T-helper 2 cell treated with Interferon-gamma antibody and Interleukin-4, amounts not matched to agents 100 ng/mL and 5 ng/mL, for 36 hours (primary cell): ENCODE measurements at regions not wholly inside any gene's neighbourhood (a gene's known extent, or its start where the extent isn't known, plus 50 kb on each side); places are given as distances from the start of the nearest gene placed in this dataset.
"Not testable (repeated sequence)": the region's sequence is repeated elsewhere in the genome, so short reads cannot be mapped to it uniquely, and the experiment has no call there.

Experiments
- intact Hi-C: fragments of 100-400 bp; cut with micrococcal nuclease; formaldehyde crosslinking; loops from one replicate; pipeline ENCODE4 v1.15.1; 2023

DNA sequence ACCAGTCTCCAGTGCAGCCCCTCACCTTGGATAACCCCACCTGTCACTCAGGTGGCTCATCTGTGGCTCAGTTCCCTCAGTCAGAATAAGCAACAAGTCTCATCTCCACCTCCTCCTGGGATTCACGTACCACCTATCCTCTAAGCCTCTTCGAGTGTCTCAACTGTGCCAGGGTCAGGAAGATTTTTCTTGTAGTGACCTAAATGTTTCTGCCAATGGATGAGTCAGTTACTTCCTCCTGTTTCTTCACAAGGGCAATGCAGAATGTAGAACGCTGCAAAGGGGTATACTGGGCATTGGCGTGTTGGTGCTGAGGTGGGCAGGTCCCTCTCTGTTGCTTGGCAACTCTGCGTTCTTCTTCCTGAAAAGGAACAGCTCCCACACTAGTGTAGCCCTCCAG lies 213.3 kb upstream of the CXCR4 start:
- intact Hi-C loops, result no loop called here

DNA sequence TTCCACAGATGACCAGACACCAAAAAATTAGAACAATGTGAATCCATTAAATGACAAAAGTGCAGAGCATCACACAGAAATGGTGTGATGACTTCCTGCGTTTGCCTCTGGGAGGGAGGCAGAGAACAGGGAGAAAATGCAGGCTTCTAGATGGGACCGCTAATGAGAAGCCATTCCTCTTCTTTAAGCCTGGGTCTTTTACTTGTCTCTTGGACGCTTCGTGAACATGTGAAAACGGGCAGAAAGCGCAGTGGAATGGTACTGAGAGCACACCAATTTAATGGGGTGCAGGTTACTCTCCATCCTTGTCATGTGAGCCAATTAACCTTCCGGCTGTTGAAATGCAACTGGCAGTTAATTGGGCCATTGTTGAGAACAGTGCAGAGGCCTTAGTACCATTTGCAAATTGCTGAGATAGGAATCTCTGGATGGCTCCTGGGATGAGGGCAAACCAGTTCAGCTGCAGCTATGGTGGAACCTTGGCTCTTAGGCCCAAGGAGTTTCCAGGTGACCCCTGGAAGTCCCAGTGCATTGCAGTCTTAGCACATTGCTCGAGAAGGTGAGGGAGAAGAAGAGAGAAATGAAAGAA lies 210.4 kb upstream of the CXCR4 start:
- intact Hi-C loops, result loop anchor here (5.0 kb wide), 2 partner anchors 276 to 411 kb away; no protein-coding TSS in a partner anchor

DNA sequence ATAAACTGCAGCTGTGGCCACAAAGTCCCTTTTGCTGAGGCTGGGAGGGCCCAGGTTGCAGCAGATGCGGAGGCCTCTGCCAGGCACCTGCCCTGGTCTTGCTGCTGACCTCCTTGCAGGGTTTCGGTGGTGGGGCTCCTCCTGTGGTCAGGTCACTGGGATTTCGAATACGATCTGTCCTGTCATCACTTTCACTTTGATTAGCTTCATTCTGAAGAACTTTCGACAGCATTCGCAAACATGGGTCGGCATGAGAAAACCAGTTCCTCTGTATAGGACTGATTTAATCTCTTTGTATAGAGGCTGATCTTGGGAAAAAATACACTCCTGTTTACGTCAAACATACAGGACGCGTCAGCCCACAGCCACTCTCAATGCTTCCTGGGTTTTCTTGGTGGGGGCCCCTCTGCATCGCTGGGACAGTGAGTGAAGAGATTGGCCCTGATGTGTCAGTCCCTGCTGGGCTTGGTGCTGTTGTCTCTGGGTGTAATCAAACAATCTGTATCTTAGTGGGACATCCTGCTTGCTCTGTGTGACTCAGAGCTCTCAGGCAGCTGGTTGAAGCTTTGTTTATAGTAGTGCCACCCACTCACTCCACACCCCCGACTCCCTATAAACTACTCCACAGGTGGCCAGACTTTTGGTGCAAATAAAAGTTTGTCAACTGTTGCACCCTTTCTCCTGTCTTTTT lies 209.4 kb upstream of the CXCR4 start:
- intact Hi-C loops, result loop anchor here (1.0 to 5.0 kb wide), 10 partner anchors 35 to 410 kb away; partner anchors contain the start of genes CXCR4 and DARS1

DNA sequence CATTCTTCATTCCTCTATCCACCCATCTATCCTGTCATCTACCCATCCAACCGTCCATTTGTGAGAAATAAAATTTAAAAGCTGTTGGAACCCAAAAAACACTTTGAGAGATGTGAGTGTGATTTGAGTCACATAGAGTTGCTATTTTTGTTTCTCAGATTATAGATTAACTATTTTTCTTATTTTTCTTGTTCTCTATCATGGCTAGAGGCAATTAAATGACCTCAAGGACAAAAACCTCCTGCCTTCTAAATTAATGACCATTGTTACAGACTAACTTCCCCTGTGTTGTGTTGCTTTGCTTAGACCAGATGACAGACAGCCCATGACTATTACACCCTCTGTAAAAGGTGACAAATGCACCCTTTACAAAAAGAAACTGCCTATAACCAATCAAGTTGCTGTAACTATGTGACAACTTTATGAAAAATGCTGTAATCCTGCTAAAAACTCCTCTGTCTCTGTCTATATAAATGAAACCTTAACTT lies 207.9 kb upstream of the CXCR4 start:
- intact Hi-C loops, result loop anchor here (2.0 to 5.0 kb wide), 3 partner anchors 87 to 409 kb away; no protein-coding TSS in a partner anchor

DNA sequence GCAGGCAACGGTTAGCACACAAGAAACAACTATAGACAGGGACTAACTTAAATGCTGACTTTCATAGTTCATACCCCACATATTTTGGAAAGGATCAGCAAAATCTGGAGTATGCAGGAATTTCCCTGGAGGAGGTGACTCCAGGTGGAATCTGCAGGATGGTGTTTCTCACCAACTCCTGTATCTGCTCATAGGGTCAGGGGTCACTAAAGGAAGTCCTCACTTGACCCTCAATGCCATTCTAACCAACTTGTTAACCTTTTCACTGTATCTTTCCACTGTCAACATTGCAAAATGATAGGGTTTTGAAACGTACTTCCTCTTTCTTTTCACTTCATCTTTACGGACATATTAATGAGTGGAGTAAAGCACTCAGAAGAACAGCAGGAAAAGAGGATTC lies 207.0 kb upstream of the CXCR4 start:
- intact Hi-C loops, result loop anchor here (5.0 kb wide), 2 partner anchors 273 to 408 kb away; no protein-coding TSS in a partner anchor

DNA sequence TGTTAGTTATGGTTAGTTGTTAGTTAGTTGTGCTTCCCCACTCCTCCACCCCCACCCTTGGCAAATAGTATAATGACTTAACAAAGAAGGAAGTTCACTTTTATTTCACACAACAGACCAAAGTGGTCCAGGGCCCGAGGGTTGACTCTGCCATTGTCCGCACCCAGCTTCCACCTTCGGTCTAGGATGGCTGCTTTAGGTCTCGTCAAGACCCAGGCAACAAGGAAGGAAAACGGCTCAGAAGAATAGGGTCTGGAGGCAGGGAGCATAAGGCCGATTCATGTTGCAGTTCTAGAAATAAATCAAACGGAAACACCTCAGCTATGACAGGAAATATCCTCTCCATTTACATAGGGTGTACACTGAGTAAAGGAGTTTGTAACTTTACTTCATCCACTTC lies 206.0 kb upstream of the CXCR4 start:
- intact Hi-C loops, result no loop called here

DNA sequence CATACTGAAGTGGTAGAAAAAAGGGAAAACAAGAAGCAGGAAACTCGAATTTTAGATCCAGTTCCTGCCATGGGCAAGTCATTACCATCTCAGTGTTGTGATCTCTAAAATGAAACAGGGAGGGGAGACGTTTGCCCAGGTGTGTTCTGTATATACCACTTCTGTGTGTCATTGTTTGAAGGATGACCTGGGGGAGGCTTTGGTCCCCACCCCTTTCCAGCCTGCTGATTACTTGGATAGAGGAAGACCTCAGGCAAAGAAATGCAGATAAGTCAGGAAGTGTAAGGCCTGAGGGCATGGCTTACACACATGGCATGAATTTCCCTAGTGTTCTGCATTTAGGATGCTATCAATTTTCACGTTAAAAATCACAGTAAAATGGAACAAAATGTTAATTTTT lies 205.2 kb upstream of the CXCR4 start:
- intact Hi-C loops, result no loop called here

DNA sequence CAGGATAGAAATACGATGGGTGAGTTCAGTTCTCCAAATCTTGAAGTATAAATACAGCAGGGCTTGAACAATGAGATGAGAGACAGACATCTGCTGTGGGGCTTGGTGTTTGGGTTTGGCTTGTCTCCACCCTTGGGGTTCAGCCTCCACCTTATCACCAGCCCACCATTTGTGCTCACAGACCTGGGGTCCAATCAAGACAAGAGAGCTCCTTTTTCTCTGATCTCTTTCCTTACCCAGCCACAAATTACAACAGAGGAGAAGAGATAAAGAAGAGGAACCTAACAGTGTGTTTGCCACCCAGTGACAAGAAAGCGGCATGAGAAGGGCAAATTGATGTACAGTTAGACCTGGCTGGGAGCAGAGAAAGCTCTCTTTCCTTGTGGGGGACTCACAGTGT lies 204.5 kb upstream of the CXCR4 start:
- intact Hi-C loops, result no loop called here

DNA sequence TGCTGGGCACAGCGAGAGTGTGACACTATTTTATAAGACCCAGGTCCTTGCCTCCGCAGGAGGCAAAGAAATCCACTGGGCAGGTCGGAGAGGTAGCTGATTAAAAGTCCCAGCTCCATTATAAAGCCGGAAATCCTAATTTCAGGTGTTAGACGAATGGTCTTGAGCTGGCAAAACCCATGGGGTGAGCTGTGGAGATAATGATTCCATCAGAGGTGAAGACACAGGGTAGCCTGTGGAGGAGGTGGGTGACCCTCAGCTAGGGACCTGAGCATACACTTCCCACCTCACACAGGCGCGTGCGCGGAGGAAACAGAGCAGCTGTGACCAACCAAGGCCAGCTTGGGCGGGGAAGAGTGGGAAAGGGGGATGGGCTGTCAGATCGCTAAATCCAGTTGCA lies 201.7 kb upstream of the CXCR4 start:
- intact Hi-C loops, result no loop called here

DNA sequence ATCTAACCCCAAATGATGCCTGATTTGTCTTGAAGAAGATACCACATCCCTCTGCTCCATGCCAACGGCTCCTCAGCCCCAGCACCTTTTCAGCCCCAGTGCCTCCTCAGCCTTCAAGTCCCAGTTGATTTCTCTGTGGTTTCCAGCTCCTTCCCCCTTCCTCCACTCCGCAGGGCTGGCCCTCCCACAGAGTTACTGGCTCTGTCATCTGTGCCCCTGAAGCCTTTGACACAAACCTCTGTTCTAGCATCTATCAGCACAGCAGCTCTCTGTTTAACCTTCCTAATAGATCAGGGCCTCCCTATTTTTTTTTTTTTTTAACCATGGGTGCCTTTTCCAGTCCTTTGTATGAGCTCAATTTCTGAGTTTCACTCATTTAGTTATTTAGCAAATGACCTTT lies 201.3 kb upstream of the CXCR4 start:
- intact Hi-C loops, result no loop called here

DNA sequence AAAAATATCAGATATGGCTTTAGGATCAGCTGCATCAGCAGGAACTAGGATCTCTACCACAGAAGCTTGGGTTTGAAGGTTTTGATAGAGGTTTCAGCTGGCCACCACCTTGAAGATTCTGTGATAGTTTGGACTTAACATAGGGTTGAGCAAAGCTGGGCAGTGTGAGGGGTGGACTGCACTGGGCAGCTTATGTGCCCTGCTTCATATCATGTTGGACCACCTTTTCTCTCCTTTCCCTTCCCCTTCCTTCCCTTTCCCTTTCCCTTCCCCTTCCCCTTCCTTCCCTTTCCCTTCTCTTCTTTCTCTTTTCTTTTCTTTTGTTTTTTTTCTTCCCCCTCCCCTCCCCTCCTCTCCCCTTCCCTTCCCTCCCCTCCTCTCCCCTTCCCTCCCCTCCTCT lies 196.3 kb upstream of the CXCR4 start:
- intact Hi-C loops, result no loop called here

DNA sequence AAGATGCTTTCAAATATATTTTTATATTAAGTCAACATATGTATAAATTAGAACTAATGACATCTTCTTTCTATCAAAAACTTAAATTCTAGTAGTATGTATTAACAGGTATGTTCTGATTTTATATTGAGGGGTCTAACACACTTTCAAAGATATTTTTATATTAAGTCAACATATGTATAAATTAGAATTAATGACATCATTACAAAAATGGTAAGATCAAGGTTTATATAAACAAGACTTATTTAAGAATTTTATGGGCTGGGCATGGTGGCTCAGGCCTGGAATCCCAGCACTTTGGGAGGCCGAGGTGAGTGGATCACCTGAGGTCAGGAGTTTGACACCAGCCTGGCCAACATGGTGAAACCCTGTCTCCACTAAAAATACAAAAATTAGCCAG lies 194.6 kb upstream of the CXCR4 start:
- intact Hi-C loops, result not testable (repeated sequence)

DNA sequence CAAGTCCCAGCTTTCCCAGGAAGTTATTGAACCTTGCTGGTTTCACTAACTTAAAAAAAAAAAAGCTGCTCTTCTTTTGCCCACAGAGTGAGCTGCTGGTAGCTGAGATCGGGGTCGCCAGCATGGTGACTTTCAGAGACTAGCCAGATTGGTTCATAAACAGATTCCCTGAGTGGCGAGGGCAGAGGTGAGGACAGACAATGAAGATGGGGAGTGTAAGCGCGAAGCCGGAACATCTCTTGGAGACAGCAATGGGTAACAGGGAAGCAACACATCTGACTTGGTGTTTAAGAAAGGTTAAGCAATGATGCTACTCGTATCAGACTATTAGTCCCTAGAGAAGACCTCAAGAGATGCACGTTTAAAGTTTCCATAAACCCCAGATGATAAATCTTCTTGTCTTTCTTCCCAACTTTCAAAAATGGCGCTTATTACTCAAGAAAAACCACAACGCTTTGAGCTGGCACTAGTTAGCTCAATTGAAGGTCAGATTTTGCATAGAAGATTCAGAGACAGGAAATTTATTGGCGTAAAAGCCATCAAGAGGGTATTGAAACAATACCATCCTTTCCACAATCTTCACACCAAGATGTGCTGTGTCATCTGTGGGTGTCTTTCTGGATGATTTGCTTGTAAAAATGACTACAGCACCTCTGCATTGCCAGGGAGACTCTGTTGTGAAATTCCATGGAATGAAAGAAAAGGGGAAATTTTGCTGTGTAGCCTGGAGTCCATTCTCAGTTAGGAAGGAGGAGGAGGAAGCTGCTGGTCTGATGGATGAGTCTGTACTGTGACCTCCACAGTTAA lies 193.1 kb upstream of the CXCR4 start:
- intact Hi-C loops, result no loop called here

DNA sequence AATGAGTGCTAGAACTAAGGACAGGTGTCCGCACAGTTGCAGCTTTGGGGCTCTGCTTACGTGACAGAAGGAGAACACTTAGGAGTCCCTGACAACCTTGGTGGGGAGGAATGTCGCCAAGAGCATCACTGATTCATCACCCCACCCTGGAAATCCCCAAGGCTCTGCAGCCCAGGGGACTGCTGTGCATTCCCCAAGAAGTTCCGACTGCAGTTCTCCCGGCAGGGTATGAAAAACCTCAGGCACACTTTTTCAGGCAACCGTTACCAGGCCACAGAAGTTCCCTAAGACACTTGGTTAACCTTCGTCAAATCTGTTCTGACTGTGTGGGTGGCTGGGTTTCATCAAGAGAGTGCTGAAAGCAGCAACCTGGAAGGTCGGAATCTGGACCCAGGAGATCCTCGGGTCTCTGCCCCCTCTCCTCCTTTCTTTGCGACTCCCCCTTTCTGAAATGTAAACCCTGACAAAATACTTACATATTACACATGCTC lies 192.1 kb upstream of the CXCR4 start:
- intact Hi-C loops, result no loop called here

DNA sequence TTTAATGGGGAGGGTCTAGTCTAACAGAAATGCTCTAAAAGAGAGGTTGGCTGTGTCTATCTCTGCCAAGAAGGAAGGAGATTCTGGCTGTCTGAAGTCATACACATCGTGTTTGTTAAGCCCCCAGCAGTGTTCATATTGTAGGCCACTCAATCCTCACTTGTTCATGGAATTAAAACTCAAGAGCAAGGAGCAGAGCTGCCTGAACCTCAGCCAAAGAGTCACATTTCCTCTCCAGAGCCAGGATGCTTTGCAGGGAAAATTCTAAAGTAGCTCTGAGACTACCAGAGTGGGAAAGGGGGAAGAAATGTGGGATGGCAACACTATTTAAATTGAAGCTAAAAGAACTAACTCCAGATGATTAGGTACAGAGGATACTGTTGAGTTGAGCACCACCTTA lies 190.7 kb upstream of the CXCR4 start:
- intact Hi-C loops, result no loop called here

DNA sequence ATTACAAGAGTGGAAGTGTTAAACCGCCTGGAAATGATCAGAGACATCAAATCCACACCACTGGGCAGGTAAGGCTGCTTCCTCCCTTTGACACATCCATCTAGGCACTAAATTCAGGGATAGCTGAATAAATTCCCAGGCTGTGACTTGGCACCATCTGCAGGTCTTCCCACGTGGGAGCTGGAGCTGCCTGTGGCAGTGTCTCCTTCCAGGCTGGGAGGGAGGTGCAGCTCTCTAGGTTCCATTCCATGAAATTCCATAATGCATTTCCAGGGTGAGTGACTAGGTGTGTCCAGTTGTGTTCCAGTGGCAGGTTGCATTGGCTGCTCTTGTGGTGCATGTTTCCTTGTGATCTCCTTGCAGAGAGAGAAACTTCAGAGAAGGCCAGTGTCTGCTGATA lies 188.9 kb upstream of the CXCR4 start:
- intact Hi-C loops, result no loop called here

DNA sequence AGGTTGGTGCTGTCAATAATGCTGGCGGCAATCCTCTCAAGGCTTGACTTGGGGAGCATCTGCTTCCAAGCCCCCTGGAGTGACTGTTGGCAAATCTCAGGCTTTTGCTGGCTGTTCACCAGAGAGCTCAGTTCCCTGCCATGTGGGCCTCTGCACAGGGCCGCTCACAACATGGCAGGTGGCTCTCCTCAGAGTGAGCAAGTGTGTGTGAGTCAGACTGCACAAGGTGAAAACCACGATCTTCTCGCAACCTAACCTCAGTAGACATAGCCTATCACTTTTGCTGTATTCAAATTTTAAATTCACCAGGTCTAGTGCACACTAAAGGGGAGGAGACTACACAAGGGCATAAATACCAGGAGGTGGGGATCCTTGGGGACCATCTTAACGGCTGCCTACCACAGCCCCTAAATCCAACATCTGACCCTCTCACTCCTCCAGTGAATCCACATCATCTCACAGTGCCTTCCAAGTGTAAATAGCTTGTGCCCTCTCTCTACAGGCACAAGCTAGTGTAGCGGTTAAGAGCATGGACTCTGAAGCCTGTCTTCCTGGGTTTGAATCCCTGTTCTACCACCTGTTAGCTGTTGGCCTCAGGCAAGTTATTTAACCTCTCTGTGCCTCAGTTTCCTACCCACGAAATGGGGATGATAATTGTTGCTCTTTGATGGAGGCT lies 187.7 kb upstream of the CXCR4 start:
- intact Hi-C loops, result no loop called here

DNA sequence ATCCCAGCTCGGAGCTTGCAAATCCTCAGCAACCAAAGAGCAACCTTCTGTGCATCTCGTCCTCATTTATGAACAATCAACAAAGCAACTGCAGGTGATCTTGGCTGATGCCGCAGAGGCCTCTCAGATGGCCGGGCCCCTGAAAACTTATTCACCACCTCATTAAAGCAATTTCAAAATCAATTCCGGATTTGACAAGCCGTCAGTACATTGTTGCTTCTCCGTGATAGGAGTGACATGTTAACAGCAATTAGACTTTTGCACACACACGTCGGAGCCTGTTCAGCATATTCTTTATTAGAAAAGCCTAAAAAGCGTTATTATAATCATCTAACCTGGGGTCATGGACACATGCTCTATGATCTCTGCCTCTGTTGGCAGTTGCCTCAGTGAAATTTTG lies 183.1 kb upstream of the CXCR4 start:
- intact Hi-C loops, result no loop called here

DNA sequence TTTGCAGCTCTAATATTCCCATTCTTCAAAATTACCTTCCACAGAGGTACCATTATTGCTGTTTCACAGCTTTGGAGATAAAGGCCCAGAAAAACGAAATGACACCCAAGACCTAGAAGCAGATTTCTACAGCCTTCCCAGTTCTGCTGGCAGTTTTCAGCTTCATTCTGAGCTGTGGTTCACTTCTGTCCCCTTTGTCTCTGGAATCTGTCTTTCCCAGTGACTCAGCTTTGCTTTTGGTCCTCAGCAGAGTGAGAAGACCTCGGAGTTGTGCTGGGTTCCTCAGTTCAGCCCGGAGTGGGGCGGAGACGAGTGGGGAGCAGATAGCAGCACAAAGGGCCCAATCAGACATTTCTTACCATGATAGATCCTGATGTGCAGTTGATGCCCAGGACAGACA lies 180.7 kb upstream of the CXCR4 start:
- intact Hi-C loops, result no loop called here

DNA sequence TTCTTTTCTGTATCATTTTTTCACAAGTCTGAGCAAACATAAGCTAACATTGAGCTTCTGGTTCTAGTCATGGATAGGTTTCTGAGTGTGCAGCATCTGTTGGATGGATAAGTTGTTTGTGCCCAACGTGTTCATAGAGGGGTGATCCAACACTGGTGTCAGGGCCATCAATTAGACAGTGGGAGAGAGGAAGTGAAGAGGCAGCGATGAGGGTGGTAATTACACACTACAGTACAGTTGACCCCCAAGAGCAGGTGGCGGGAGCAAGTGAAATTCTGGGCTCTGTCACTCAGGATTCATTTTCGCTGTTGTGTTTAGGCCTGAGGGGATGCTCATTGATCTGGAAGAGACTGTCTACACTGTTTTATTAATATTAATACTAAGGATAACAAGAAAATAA lies 180.0 kb upstream of the CXCR4 start:
- intact Hi-C loops, result no loop called here

DNA sequence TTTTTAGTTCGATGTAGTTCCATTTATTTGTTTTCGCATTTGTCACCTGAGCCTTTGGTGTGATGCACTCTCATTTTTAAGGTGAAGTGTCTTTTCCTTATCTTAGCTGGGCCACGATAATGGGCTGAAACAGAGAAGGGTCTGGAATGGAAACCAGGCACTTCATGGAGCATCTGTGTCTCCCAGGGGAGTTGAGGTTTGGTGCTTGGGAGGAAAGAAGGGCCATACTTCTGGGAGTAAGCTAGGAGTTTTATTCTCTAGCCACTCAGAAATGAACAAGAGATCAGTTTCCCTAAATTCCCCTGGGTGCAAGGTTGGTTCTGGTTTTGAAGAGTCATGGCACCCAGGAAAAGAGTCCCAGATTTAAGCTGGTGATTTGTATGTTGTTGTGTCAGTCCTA lies 179.4 kb upstream of the CXCR4 start:
- intact Hi-C loops, result no loop called here
